ENCODE measurements at regions not wholly inside any gene's neighbourhood (a gene's known extent, or its start where the extent isn't known, plus 50 kb on each side); places are given as distances from the start of the nearest gene placed in this dataset.

DNA sequence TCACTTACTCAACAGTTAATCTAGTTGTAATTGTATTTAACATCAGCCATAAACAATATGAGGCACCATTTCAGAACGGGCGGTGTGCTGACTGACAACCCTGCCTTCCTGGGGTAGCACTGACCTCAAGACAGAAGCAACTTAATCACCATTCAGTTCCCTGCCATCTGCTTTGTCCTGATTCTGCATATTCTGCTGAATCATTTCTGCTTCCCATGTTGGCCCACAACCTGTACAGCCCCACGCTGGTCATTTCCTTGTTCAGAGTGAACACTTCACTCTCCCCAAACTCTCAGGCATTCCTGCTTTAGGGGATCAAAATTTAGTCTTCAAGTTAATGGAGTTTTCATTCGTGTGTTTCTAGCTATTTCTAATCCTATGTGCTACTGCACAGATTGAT is 132.3 kb upstream of the ZBED5 start:
- Histone ChIP-seq H3K27ac (ENCODE audit: poor library complexity, severe bottlenecking) (no peak overlapping the region), H3K4me1 (ENCODE audit: insufficient read depth, poor library complexity, severe bottlenecking) (no peaks in the 10 kb centered on the region), H3K9me3 (ENCODE audit: severe bottlenecking) (no peaks in the 10 kb centered on the region), H3K4me3 (ENCODE audit: severe bottlenecking) (no peak overlapping the region), H3K36me3 (ENCODE audit: low read depth) (no peaks in the 10 kb centered on the region), H3K27me3 (ENCODE audit: insufficient read depth, poor library complexity, severe bottlenecking) (no peaks in the 10 kb centered on the region)
- TF ChIP-seq, protein P1, sequence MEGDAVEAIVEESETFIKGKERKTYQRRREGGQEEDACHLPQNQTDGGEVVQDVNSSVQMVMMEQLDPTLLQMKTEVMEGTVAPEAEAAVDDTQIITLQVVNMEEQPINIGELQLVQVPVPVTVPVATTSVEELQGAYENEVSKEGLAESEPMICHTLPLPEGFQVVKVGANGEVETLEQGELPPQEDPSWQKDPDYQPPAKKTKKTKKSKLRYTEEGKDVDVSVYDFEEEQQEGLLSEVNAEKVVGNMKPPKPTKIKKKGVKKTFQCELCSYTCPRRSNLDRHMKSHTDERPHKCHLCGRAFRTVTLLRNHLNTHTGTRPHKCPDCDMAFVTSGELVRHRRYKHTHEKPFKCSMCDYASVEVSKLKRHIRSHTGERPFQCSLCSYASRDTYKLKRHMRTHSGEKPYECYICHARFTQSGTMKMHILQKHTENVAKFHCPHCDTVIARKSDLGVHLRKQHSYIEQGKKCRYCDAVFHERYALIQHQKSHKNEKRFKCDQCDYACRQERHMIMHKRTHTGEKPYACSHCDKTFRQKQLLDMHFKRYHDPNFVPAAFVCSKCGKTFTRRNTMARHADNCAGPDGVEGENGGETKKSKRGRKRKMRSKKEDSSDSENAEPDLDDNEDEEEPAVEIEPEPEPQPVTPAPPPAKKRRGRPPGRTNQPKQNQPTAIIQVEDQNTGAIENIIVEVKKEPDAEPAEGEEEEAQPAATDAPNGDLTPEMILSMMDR (IDR thresholded peaks at IDR 0.05; ENCODE audit: poor library complexity, severe bottlenecking) = no peak
- ATAC-seq (ENCODE audit: low read depth) (no peak), DNase-seq (ENCODE audit: low spot score) (no peak)

DNA sequence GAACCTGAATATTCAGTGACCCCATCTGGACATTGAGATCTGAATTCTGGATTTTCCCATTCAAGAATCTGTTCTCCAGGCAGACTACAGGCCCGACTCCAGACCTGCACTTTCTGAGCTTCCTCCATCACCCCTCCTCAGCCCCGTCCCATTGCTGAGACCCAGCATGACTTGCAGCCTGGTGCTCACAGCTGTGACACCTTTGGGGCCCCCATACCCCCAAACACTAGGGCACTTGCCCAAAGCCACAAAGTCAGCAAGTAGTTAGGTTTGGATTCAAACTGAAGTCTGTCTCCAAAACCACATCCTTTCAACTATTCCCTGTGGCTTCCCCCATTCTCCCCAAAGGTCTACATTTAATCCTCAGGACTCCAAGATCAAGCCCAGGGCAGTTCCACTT is 128.2 kb upstream of the ZBED5 start:
- DNase-seq (ENCODE audit: low spot score) (no peak), ATAC-seq (ENCODE audit: low read depth) (no peak)
- H3K36me3 ChIP-seq (ENCODE audit: low read depth) = no peaks in the 10 kb centered on the region
- TF ChIP-seq, protein P1 (IDR thresholded peaks at IDR 0.05; ENCODE audit: poor library complexity, severe bottlenecking) = no peak
- H3K4me3 ChIP-seq (ENCODE audit: severe bottlenecking) = no peak overlapping the region
- H3K4me1 ChIP-seq (ENCODE audit: insufficient read depth, poor library complexity, severe bottlenecking) = no peaks in the 10 kb centered on the region
- no peaks in the 10 kb centered on the region for H3K9me3 ChIP-seq (ENCODE audit: severe bottlenecking)
- H3K27ac ChIP-seq (ENCODE audit: poor library complexity, severe bottlenecking) = no peak overlapping the region
- no peaks in the 10 kb centered on the region for H3K27me3 ChIP-seq (ENCODE audit: insufficient read depth, poor library complexity, severe bottlenecking)

DNA sequence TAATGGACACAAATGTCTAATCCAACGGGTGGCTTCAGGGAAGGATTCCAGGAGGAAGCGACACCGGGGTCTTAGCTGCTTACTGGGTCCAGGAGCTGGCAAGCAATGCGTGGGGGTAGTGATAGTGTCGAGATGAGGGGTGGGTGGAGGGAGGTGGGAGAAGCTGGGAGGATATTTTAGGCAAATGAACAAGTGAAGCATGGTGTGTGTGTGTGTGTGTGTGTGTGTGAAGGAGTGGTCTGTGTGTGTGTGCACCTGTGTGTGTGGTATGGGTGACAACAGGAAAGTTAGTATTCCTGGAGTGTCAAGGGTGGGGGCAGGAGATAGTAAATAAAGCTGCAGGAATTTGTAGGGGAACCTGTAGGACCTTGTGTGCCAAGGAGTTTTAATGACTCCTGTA is 126.9 kb upstream of the ZBED5 start:
- TF ChIP-seq, protein P1 (IDR thresholded peaks at IDR 0.05; ENCODE audit: poor library complexity, severe bottlenecking) = no peak
- Histone ChIP-seq H3K27me3 (ENCODE audit: insufficient read depth, poor library complexity, severe bottlenecking) (no peaks in the 10 kb centered on the region), H3K27ac (ENCODE audit: poor library complexity, severe bottlenecking) (no peak overlapping the region), H3K4me3 (ENCODE audit: severe bottlenecking) (no peak overlapping the region), H3K4me1 (ENCODE audit: insufficient read depth, poor library complexity, severe bottlenecking) (no peaks in the 10 kb centered on the region), H3K36me3 (ENCODE audit: low read depth) (no peaks in the 10 kb centered on the region), H3K9me3 (ENCODE audit: severe bottlenecking) (no peaks in the 10 kb centered on the region)
- ATAC-seq (ENCODE audit: low read depth) (no peak), DNase-seq (ENCODE audit: low spot score) (no peak)

DNA sequence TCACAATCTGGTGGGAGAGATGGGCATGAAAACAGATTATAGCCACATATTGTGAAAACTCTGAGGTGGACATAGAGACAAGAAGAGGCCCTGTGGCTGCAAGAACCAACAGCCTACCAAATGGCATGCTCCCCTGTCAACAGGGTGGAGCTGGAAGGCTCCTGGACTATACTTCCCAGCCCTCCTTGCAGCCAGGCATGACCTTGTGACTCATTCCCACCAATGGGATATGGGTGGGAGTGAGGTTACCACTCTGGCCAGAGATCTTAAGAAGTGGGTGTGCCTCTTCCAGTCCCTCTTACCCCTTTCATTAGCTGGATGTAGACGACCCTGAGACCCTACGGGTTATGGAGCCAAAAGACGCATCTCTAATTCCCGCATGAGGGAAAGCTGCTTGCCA is 126.4 kb upstream of the ZBED5 start:
- TF ChIP-seq, protein P1 (IDR thresholded peaks at IDR 0.05; ENCODE audit: poor library complexity, severe bottlenecking) = no peak
- H3K27ac ChIP-seq (ENCODE audit: poor library complexity, severe bottlenecking) = no peak overlapping the region
- no peaks in the 10 kb centered on the region for H3K27me3 ChIP-seq (ENCODE audit: insufficient read depth, poor library complexity, severe bottlenecking)
- DNase-seq (ENCODE audit: low spot score) (no peak), ATAC-seq (ENCODE audit: low read depth) (peak; percentile 25; the same call in 1 of the 3 replicates)
- no peaks in the 10 kb centered on the region for H3K9me3 ChIP-seq (ENCODE audit: severe bottlenecking)
- H3K36me3 ChIP-seq (ENCODE audit: low read depth) = no peaks in the 10 kb centered on the region
- no peaks in the 10 kb centered on the region for H3K4me1 ChIP-seq (ENCODE audit: insufficient read depth, poor library complexity, severe bottlenecking)
- H3K4me3 ChIP-seq (ENCODE audit: severe bottlenecking) = no peak overlapping the region

- peak; percentile 96 for ATAC-seq (ENCODE audit: low read depth)
- no peak overlapping the region for H3K27ac ChIP-seq (ENCODE audit: poor library complexity, severe bottlenecking)
- TF ChIP-seq, protein P1 (IDR thresholded peaks at IDR 0.05; ENCODE audit: poor library complexity, severe bottlenecking) = no peak
- DNase-seq (ENCODE audit: low spot score) = no peak
- no peaks in the 10 kb centered on the region for H3K27me3 ChIP-seq (ENCODE audit: insufficient read depth, poor library complexity, severe bottlenecking)
- H3K9me3 ChIP-seq (ENCODE audit: severe bottlenecking) = no peaks in the 10 kb centered on the region
- H3K36me3 ChIP-seq (ENCODE audit: low read depth) = no peaks in the 10 kb centered on the region
- no peak overlapping the region for H3K4me3 ChIP-seq (ENCODE audit: severe bottlenecking)
- no peaks in the 10 kb centered on the region for H3K4me1 ChIP-seq (ENCODE audit: insufficient read depth, poor library complexity, severe bottlenecking)
Measured at GRCh38 chr11:10982704-10983510, 125.1 kb upstream of the ZBED5 start.
